Ascending aorta (tissue), 2 donors: ENCODE measurements at regions not wholly inside any gene's neighbourhood (a gene's known extent, or its start where the extent isn't known, plus 50 kb on each side); places are given as distances from the start of the nearest gene placed in this dataset.

Experiments used
- DNase-seq, 2 donors: peaks; one replicate each; pipeline ENCODE4 v3.0.0-alpha.2; 2019; ENCODE audit warnings: low spot score in 2 of 2
- H3K27ac ChIP-seq, 2 donors: fragments of 200-600 bp; sonication (generic); one replicate each; pipeline ENCODE4 v1.5.1; 2016 to 2017; ENCODE audit warnings: mild to moderate bottlenecking in 1 of 2
- H3K27me3 ChIP-seq: fragments of 200-600 bp; sonication (generic); one replicate; pipeline ENCODE4 v1.5.1; 2017
- H3K36me3 ChIP-seq, 2 donors: fragments of 200-600 bp; sonication (generic); one replicate each; pipeline ENCODE4 v1.5.1; 2016
- H3K4me1 ChIP-seq, 2 donors: fragments of 200-600 bp; sonication (generic); one replicate each; pipeline ENCODE4 v1.5.1; 2016 to 2017; ENCODE audit warnings: mild to moderate bottlenecking in 1 of 2
- H3K4me3 ChIP-seq, 2 donors: fragments of 200-600 bp; sonication (generic); one replicate each; pipeline ENCODE4 v1.5.1; 2016 to 2017; ENCODE audit warnings: mild to moderate bottlenecking in 1 of 2
- H3K9me3 ChIP-seq, 2 donors: fragments of 200-600 bp; sonication (generic); one replicate each; pipeline ENCODE4 v1.5.1; 2016
- intact Hi-C: fragments of 100-400 bp; cut with DNase I; formaldehyde crosslinking; loops from one replicate; pipeline ENCODE4 v1.15.1; 2023
- TF ChIP-seq, protein P1 (sequence below), 3 experiments: fragments of 200-600 bp in 2 of 3; fragments of 450-650 bp in 1 of 3; sonication (generic) in 2 of 3; IDR thresholded peaks; one replicate each; pipeline ENCODE4 v1.5.1; 2016 to 2019; ENCODE audit warnings: antibody characterized with exemption in 3 of 3, mild to moderate bottlenecking in 1 of 3, moderate library complexity in 1 of 3

DNA sequence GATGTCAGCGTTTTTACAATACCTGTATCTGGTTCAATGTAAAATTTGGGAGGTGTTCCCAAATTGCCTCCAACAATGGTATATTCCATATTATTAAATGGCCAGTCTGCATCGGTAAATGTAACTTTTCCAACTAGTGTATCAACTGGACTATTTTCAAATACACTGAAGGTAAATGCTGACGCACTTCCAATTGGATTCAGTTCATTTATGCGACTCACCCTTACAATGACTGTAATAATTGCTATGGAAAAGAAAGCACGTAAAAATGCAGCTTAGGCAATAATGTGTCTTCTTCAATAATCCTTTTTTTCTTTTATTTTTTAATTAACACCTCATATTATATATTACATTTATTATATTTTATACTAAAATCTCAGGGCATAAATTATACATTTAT, 209.1 kb downstream of the HGF start:
- H3K36me3 ChIP-seq: no peaks in the 10 kb centered on the region
- no peak overlapping the region for H3K4me3 ChIP-seq
- intact Hi-C loops: no loop called here
- DNase-seq: no peak
- no peaks in the 10 kb centered on the region for H3K27me3 ChIP-seq
- no peak overlapping the region for H3K27ac ChIP-seq
- H3K9me3 ChIP-seq: no peaks in the 10 kb centered on the region
- TF ChIP-seq, protein P1, sequence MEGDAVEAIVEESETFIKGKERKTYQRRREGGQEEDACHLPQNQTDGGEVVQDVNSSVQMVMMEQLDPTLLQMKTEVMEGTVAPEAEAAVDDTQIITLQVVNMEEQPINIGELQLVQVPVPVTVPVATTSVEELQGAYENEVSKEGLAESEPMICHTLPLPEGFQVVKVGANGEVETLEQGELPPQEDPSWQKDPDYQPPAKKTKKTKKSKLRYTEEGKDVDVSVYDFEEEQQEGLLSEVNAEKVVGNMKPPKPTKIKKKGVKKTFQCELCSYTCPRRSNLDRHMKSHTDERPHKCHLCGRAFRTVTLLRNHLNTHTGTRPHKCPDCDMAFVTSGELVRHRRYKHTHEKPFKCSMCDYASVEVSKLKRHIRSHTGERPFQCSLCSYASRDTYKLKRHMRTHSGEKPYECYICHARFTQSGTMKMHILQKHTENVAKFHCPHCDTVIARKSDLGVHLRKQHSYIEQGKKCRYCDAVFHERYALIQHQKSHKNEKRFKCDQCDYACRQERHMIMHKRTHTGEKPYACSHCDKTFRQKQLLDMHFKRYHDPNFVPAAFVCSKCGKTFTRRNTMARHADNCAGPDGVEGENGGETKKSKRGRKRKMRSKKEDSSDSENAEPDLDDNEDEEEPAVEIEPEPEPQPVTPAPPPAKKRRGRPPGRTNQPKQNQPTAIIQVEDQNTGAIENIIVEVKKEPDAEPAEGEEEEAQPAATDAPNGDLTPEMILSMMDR (IDR thresholded peaks at IDR 0.05): no peak
- H3K4me1 ChIP-seq: no peaks in the 10 kb centered on the region

DNA sequence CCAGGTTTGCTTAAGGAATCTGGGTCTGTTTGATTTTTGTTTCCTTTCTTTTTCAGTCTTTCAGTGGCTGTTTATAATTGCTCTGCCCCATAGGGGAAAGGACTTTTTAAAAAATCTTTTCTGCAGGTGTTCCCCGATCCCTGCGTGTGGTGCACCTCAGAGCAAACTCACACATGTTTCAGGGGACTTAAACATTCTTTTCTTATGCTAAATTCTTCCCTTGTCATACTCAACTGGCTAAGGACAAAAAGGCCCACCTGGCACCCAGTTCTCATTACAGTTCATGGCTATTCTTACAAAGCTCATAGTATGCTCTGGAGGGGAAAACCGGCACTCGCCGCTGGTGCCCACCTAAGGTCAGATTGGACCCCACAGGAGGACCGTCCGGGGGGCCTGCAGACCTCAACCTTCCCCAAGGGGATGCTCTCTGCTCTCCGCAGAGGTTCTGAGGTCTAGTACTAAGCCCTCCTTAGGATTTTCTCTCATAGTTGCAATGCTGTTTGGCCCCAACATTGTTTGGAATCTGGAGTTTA, 220.3 kb downstream of the HGF start:
- no peak overlapping the region for H3K4me3 ChIP-seq
- TF ChIP-seq, protein P1 (IDR thresholded peaks at IDR 0.05): no peak
- H3K27ac ChIP-seq: no peak overlapping the region
- no peak for DNase-seq
- H3K36me3 ChIP-seq: no peaks in the 10 kb centered on the region
- no peaks in the 10 kb centered on the region for H3K9me3 ChIP-seq
- no peaks in the 10 kb centered on the region for H3K27me3 ChIP-seq
- no peaks in the 10 kb centered on the region for H3K4me1 ChIP-seq
- intact Hi-C loops: no loop called here

DNA sequence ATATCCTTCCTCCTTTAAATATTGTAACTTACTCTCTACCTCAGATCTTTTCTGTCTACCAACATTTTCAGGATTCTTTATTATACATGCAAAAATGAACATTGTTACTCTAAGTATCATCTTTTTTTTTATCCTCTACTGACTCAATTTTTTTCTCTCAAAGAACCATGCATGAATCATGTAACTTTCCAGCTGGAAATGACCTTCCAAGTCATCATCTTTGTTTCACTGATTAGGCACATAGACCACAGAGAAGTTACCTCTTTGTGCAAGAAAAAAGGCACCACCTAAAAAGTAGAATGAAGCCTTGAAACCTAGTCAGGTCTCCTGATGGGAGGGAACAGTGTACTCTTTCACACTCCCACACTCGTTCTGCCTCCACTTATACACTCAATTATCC, 234.9 kb downstream of the HGF start:
- TF ChIP-seq, protein P1 (IDR thresholded peaks at IDR 0.05): no peak
- no peak overlapping the region for H3K27ac ChIP-seq
- intact Hi-C loops: no loop called here
- no peaks in the 10 kb centered on the region for H3K9me3 ChIP-seq
- H3K27me3 ChIP-seq: no peaks in the 10 kb centered on the region
- no peaks in the 10 kb centered on the region for H3K4me1 ChIP-seq
- no peak for DNase-seq
- no peaks in the 10 kb centered on the region for H3K36me3 ChIP-seq
- no peak overlapping the region for H3K4me3 ChIP-seq

DNA sequence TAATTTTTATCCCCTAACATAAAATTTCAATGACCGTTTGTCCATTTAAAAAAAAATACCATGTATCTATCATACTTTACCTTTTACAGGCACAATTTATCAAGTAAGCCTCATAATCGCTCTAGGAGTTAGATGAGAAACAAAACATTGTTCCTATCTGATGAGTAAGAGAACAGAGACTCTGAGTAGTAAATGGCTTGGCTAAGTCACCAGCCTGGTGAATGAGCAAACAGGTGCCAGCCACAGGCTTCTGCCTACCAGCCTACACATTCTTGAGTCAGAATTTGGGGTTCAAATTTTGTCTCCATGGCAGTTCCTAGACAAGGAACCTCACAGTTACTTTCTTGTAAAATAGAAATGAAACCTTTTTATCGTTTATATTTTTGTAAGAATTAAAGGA, 235.4 kb downstream of the HGF start:
- Histone ChIP-seq H3K36me3 (no peaks in the 10 kb centered on the region), H3K4me3 (no peak overlapping the region), H3K27ac (no peak overlapping the region), H3K27me3 (no peaks in the 10 kb centered on the region), H3K4me1 (no peaks in the 10 kb centered on the region), H3K9me3 (no peaks in the 10 kb centered on the region)
- TF ChIP-seq, protein P1 (IDR thresholded peaks at IDR 0.05): no peak
- no peak for DNase-seq
- intact Hi-C loops: no loop called here

DNA sequence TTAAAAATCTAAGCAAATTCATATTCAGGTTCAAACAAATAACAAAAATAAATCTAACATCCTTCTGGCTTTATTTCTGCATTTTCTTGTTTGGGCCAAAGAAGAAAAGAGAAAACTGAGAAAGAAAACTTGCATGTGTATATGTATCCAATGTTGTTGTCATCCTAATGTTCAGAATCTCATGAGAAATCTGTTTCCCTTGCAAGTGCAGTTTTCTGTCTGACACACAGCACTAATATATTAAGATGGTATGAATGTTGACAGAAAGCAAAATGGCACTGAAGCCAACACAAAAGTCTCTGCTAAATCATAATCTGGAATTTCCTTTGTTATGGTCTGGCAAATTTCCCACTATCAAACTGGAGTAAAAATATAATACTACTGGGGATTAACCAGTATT, 235.9 kb downstream of the HGF start:
- DNase-seq: no peak
- Histone ChIP-seq H3K4me3 (no peak overlapping the region), H3K27me3 (no peaks in the 10 kb centered on the region), H3K36me3 (no peaks in the 10 kb centered on the region), H3K9me3 (no peaks in the 10 kb centered on the region), H3K27ac (no peak overlapping the region), H3K4me1 (no peaks in the 10 kb centered on the region)
- TF ChIP-seq, protein P1 (IDR thresholded peaks at IDR 0.05): no peak
- intact Hi-C loops: no loop called here

DNA sequence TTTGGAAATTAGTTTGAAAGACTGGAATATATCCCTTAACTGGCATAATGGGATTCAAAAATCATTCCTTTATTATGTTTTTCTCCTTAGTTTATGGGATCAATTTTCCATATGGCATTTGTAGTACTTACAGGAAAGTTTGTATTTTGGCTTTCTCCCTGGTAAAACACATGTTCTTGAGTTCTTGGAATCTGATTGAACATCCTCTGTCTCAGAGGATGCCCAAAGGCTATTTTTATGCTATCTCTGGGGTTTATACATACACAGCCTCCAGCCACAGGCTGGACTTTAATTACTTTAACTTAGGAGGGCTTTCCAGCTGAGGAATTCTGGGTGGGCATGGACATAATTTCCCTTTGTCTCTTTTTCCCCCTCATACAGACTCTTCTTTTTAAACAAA, 236.4 kb downstream of the HGF start:
- DNase-seq: no peak
- Histone ChIP-seq H3K4me1 (no peaks in the 10 kb centered on the region), H3K27ac (no peak overlapping the region), H3K9me3 (no peaks in the 10 kb centered on the region), H3K27me3 (no peaks in the 10 kb centered on the region), H3K4me3 (no peak overlapping the region), H3K36me3 (no peaks in the 10 kb centered on the region)
- intact Hi-C loops: no loop called here
- TF ChIP-seq, protein P1 (IDR thresholded peaks at IDR 0.05): no peak
